Kidney epithelial cell (primary cell): ENCODE measurements at regions not wholly inside any gene's neighbourhood (a gene's known extent, or its start where the extent isn't known, plus 50 kb on each side); places are given as distances from the start of the nearest gene placed in this dataset.

ENCODE experiments used
- DNase-seq: peaks from one replicate; pipeline ENCODE4 v3.0.0-alpha.2; 2010; ENCODE audit warnings: low read depth
- H3K27me3 ChIP-seq: 2 replicates; pipeline ENCODE4 v1.6.0; 2011; ENCODE audit warnings: low read length; ENCODE audit not compliant: control insufficient read depth, insufficient read depth
- H3K36me3 ChIP-seq: 2 replicates; pipeline ENCODE4 v1.5.1; 2011; ENCODE audit warnings: low read length; ENCODE audit not compliant: control insufficient read depth, insufficient read depth
- H3K4me3 ChIP-seq: 2 replicates; pipeline ENCODE4 v1.5.1; 2011; ENCODE audit warnings: low read depth, mild to moderate bottlenecking, control low read depth, low read length
- TF ChIP-seq, protein P1 (sequence below): IDR thresholded peaks from 2 replicates; pipeline ENCODE4 v1.5.1; 2011; ENCODE audit warnings: mild to moderate bottlenecking, moderate library complexity, low read length, control low read depth, inconsistent platforms; ENCODE audit not compliant: insufficient read depth, poor library complexity, severe bottlenecking

GRCh38 chr5:123746683-123747360 is 234.8 kb downstream of the CSNK1G3 start:
- no peaks in the 10 kb centered on the region for H3K36me3 ChIP-seq
- TF ChIP-seq, protein P1, sequence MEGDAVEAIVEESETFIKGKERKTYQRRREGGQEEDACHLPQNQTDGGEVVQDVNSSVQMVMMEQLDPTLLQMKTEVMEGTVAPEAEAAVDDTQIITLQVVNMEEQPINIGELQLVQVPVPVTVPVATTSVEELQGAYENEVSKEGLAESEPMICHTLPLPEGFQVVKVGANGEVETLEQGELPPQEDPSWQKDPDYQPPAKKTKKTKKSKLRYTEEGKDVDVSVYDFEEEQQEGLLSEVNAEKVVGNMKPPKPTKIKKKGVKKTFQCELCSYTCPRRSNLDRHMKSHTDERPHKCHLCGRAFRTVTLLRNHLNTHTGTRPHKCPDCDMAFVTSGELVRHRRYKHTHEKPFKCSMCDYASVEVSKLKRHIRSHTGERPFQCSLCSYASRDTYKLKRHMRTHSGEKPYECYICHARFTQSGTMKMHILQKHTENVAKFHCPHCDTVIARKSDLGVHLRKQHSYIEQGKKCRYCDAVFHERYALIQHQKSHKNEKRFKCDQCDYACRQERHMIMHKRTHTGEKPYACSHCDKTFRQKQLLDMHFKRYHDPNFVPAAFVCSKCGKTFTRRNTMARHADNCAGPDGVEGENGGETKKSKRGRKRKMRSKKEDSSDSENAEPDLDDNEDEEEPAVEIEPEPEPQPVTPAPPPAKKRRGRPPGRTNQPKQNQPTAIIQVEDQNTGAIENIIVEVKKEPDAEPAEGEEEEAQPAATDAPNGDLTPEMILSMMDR: no peak
- H3K27me3 ChIP-seq: no peaks in the 10 kb centered on the region
- no peak for DNase-seq
- no peak overlapping the region for H3K4me3 ChIP-seq

DNA sequence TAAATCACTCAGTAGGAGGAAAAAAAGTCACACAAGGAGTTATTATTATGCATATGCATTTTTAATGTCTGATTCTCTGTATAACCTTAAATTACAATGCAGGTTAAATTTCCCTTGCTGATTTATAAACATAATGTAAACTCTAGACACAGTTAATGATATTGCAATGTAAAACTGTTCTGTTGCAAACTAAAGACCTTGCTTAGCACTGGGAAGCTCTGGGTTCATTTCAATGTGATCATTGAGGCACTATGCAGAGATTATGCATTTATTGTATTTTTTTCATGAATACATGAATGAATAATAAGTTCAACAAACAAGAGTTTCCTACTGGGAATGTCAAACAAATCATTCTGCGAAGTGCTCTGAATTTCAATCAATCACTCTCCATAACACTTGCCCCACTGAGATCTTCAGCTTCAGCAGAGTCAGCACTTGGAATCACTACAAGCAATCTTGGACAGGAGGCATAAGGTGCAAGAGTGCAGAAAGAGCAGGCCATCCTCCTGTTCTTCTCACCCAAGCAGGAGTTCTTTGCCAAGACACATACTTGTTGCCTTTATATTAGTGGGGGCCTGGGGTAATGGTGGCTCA is 232.1 kb downstream of the CSNK1G3 start:
- Histone ChIP-seq H3K36me3 (no peaks in the 10 kb centered on the region), H3K27me3 (no peaks in the 10 kb centered on the region), H3K4me3 (no peak overlapping the region)
- TF ChIP-seq, protein P1: no peak
- DNase-seq: no peak

DNA sequence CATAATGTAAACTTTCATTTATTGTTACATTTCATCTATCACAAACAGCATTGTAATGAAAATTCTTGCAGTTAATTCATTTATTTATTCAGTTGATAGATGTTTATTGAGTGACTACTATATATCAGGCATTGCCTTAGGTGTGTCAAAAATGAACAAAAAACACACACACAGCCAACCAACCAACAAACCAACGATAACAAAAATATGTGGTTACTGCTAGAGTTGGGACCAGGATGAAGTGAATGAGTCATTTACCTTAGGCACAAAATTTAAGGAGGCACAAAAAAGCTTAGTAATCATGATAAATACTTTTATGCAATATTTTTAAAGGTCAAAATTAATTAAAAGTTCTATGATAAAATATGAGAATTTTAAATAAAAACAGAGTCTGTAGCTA is 223.4 kb downstream of the CSNK1G3 start:
- TF ChIP-seq, protein P1: no peak
- H3K4me3 ChIP-seq: no peak overlapping the region
- H3K36me3 ChIP-seq: no peaks in the 10 kb centered on the region
- DNase-seq: no peak
- H3K27me3 ChIP-seq: no peaks in the 10 kb centered on the region

DNA sequence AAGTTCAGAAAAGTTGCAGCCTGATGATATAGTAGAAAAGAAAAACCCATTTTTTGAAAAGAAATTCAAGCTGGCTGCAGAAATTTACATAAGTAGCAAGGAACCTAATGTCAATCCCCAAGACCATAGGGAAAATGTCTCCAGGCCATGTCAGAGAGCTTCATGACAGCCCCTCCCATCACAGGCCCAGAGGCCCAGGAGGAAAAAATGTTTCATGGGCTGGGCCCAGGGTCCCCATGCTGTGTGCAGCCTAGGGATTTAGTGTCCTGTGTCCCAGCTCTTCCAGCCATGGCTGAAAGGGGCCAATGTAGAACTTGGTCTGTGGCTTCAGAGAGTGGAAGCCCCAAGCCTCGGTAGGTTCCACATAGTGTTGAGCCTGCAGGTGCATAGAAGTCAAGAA is 220.3 kb downstream of the CSNK1G3 start:
- Histone ChIP-seq H3K4me3 (no peak overlapping the region), H3K36me3 (no peaks in the 10 kb centered on the region), H3K27me3 (no peaks in the 10 kb centered on the region)
- TF ChIP-seq, protein P1: no peak
- DNase-seq: no peak

- Histone ChIP-seq H3K36me3 (no peaks in the 10 kb centered on the region), H3K4me3 (no peak overlapping the region), H3K27me3 (no peaks in the 10 kb centered on the region)
- DNase-seq: no peak
- TF ChIP-seq, protein P1: no peak
These were observed 210.5 kb downstream of the CSNK1G3 start for GRCh38 chr5:123722451-123722850.

DNA sequence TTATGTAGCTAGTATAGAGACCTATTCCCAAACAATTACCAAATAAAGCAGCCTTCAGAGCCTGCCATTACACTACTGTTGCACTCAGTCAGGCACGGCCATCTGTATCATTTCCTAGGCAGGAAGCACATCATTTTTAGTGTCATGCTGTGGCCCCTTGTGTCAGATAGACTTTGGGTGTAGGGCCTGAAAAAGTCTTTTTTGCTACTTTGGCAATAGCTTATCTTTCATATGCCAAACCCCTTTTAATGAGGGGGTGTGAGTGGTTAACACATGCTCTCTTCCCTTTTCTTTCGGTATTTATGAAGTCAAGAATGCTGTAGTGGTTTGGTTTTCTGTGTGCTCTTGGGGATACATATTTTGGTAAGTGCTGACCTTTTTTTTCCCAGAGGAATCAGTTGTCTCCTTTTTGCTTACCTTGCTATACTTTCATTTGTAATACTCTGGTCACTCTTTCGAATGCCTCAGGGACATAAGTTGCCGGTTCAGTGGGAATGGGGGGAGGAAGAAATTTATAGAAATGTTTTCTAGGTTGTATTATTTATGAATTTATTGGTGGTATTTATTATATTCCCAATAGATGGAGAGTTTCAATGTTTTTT is 209.8 kb downstream of the CSNK1G3 start:
- Histone ChIP-seq H3K27me3 (no peaks in the 10 kb centered on the region), H3K4me3 (no peak overlapping the region), H3K36me3 (no peaks in the 10 kb centered on the region)
- DNase-seq: no peak
- TF ChIP-seq, protein P1: no peak
